ENCODE measurements at regions not wholly inside any gene's neighbourhood (a gene's known extent, or its start where the extent isn't known, plus 50 kb on each side); places are given as distances from the start of the nearest gene placed in this dataset.

DNA sequence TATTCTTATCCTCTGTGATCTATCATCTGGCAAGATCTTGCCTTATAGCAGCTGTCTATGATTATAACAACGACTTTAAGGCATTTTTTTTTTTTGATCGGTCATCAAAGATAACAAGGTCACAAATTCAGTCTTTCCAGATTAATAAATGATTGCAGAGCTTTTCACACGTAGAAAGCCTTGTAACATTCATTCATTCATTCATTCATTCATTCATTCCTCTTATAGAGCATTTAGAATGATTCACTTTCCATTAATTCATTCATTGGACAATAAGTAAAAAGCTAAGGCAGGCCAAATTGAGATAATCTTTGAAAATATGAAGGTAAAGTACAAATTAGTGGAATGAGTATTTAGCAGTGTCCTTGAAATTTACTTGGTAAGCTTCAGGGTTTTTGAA, 223.7 kb downstream of the NUP35 start:
- Histone ChIP-seq H3K4me2 (no peak overlapping the region), H3K27ac (ENCODE audit: low read depth) (no peak overlapping the region), H4K20me1 (replicated peaks; ENCODE audit: insufficient read depth) (no peaks in the 10 kb centered on the region), H3K4me1 (ENCODE audit: insufficient read depth) (peaks cover 7% of the 10 kb centered on the region; the same call in 1 of the 2 replicates), H3K4me3 (no peak overlapping the region), H3K27me3 (ENCODE audit: insufficient read depth) (no peaks in the 10 kb centered on the region), H3K79me2 (replicated peaks; ENCODE audit: insufficient read depth) (no peaks in the 10 kb centered on the region), H3F3A (replicated peaks; ENCODE audit: low read depth) (no peaks in the 10 kb centered on the region), H2AFZ (no peak overlapping the region), H3K36me3 (ENCODE audit: insufficient read depth) (no peaks in the 10 kb centered on the region), H3K9me2 (ENCODE audit: insufficient read depth) (peaks cover under 1% of the 10 kb centered on the region)
- Mint-ChIP-seq H3K9me3 (no peaks in the 10 kb centered on the region), H3K36me3 (ENCODE audit: low read depth) (no peaks in the 10 kb centered on the region), H3K4me3 (no peak overlapping the region), H3K27ac (no peak overlapping the region), H3K4me1 (peaks cover 23% of the 10 kb centered on the region), H3K27me3 (ENCODE audit: insufficient read depth, low read depth, poor library complexity) (no peaks in the 10 kb centered on the region)
- TF ChIP-seq, protein P1, sequence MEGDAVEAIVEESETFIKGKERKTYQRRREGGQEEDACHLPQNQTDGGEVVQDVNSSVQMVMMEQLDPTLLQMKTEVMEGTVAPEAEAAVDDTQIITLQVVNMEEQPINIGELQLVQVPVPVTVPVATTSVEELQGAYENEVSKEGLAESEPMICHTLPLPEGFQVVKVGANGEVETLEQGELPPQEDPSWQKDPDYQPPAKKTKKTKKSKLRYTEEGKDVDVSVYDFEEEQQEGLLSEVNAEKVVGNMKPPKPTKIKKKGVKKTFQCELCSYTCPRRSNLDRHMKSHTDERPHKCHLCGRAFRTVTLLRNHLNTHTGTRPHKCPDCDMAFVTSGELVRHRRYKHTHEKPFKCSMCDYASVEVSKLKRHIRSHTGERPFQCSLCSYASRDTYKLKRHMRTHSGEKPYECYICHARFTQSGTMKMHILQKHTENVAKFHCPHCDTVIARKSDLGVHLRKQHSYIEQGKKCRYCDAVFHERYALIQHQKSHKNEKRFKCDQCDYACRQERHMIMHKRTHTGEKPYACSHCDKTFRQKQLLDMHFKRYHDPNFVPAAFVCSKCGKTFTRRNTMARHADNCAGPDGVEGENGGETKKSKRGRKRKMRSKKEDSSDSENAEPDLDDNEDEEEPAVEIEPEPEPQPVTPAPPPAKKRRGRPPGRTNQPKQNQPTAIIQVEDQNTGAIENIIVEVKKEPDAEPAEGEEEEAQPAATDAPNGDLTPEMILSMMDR (conservative IDR thresholded peaks at IDR 0.05; ENCODE audit: low read depth in 2 of 2), result no peak
- TF ChIP-seq ZNF331 (CRISPR knock-in tag; IDR thresholded peaks at IDR 0.05; ENCODE audit: low read depth) (no peak), STAT1 (IDR thresholded peaks at IDR 0.05; ENCODE audit: unreplicated experiment) (no peak), NANOG (IDR thresholded peaks at IDR 0.05; ENCODE audit: borderline replicate concordance) (no peak), POLR2AphosphoS5 (IDR thresholded peaks at IDR 0.05; ENCODE audit: low read depth) (no peak), EZH2phosphoT487 (IDR thresholded peaks at IDR 0.05; ENCODE audit: unreplicated experiment) (no peak), EZH2 (IDR thresholded peaks at IDR 0.05; ENCODE audit: low read depth, unreplicated experiment) (no peak), CREB1 (CRISPR knock-in tag; IDR thresholded peaks at IDR 0.05; ENCODE audit: low read depth) (no peak), JUNB (IDR thresholded peaks at IDR 0.05; ENCODE audit: unreplicated experiment) (no peak), ZNF114 (CRISPR knock-in tag; IDR thresholded peaks at IDR 0.05) (no peak)
- TF ChIP-seq, protein P2, sequence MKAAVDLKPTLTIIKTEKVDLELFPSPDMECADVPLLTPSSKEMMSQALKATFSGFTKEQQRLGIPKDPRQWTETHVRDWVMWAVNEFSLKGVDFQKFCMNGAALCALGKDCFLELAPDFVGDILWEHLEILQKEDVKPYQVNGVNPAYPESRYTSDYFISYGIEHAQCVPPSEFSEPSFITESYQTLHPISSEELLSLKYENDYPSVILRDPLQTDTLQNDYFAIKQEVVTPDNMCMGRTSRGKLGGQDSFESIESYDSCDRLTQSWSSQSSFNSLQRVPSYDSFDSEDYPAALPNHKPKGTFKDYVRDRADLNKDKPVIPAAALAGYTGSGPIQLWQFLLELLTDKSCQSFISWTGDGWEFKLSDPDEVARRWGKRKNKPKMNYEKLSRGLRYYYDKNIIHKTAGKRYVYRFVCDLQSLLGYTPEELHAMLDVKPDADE (IDR thresholded peaks at IDR 0.05), result no peak
- TF ChIP-seq, protein P3, sequence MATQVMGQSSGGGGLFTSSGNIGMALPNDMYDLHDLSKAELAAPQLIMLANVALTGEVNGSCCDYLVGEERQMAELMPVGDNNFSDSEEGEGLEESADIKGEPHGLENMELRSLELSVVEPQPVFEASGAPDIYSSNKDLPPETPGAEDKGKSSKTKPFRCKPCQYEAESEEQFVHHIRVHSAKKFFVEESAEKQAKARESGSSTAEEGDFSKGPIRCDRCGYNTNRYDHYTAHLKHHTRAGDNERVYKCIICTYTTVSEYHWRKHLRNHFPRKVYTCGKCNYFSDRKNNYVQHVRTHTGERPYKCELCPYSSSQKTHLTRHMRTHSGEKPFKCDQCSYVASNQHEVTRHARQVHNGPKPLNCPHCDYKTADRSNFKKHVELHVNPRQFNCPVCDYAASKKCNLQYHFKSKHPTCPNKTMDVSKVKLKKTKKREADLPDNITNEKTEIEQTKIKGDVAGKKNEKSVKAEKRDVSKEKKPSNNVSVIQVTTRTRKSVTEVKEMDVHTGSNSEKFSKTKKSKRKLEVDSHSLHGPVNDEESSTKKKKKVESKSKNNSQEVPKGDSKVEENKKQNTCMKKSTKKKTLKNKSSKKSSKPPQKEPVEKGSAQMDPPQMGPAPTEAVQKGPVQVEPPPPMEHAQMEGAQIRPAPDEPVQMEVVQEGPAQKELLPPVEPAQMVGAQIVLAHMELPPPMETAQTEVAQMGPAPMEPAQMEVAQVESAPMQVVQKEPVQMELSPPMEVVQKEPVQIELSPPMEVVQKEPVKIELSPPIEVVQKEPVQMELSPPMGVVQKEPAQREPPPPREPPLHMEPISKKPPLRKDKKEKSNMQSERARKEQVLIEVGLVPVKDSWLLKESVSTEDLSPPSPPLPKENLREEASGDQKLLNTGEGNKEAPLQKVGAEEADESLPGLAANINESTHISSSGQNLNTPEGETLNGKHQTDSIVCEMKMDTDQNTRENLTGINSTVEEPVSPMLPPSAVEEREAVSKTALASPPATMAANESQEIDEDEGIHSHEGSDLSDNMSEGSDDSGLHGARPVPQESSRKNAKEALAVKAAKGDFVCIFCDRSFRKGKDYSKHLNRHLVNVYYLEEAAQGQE (IDR thresholded peaks at IDR 0.05; ENCODE audit: unreplicated experiment), result no peak
- TF ChIP-seq, protein P4, sequence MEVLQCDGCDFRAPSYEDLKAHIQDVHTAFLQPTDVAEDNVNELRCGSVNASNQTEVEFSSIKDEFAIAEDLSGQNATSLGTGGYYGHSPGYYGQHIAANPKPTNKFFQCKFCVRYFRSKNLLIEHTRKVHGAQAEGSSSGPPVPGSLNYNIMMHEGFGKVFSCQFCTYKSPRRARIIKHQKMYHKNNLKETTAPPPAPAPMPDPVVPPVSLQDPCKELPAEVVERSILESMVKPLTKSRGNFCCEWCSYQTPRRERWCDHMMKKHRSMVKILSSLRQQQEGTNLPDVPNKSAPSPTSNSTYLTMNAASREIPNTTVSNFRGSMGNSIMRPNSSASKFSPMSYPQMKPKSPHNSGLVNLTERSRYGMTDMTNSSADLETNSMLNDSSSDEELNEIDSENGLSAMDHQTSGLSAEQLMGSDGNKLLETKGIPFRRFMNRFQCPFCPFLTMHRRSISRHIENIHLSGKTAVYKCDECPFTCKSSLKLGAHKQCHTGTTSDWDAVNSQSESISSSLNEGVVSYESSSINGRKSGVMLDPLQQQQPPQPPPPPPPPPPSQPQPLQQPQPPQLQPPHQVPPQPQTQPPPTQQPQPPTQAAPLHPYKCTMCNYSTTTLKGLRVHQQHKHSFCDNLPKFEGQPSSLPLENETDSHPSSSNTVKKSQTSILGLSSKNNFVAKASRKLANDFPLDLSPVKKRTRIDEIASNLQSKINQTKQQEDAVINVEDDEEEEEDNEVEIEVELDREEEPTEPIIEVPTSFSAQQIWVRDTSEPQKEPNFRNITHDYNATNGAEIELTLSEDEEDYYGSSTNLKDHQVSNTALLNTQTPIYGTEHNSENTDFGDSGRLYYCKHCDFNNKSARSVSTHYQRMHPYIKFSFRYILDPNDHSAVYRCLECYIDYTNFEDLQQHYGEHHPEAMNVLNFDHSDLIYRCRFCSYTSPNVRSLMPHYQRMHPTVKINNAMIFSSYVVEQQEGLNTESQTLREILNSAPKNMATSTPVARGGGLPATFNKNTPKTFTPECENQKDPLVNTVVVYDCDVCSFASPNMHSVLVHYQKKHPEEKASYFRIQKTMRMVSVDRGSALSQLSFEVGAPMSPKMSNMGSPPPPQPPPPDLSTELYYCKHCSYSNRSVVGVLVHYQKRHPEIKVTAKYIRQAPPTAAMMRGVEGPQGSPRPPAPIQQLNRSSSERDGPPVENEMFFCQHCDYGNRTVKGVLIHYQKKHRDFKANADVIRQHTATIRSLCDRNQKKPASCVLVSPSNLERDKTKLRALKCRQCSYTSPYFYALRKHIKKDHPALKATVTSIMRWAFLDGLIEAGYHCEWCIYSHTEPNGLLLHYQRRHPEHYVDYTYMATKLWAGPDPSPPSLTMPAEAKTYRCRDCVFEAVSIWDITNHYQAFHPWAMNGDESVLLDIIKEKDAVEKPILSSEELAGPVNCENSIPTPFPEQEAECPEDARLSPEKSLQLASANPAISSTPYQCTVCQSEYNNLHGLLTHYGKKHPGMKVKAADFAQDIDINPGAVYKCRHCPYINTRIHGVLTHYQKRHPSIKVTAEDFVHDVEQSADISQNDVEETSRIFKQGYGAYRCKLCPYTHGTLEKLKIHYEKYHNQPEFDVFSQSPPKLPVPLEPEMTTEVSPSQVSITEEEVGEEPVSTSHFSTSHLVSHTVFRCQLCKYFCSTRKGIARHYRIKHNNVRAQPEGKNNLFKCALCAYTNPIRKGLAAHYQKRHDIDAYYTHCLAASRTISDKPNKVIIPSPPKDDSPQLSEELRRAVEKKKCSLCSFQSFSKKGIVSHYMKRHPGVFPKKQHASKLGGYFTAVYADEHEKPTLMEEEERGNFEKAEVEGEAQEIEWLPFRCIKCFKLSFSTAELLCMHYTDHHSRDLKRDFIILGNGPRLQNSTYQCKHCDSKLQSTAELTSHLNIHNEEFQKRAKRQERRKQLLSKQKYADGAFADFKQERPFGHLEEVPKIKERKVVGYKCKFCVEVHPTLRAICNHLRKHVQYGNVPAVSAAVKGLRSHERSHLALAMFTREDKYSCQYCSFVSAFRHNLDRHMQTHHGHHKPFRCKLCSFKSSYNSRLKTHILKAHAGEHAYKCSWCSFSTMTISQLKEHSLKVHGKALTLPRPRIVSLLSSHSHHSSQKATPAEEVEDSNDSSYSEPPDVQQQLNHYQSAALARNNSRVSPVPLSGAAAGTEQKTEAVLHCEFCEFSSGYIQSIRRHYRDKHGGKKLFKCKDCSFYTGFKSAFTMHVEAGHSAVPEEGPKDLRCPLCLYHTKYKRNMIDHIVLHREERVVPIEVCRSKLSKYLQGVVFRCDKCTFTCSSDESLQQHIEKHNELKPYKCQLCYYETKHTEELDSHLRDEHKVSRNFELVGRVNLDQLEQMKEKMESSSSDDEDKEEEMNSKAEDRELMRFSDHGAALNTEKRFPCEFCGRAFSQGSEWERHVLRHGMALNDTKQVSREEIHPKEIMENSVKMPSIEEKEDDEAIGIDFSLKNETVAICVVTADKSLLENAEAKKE (CRISPR knock-in tag; IDR thresholded peaks at IDR 0.05), result no peak
- ATAC-seq (no peak), DNase-seq (ENCODE audit: low spot score) (no peak)

All from GM23338 (cell line).